ENCODE measurements at regions not wholly inside any gene's neighbourhood (a gene's known extent, or its start where the extent isn't known, plus 50 kb on each side); places are given as distances from the start of the nearest gene placed in this dataset.

GRCh38 chr4:163649557-163650091 is 155.1 kb downstream of the TMA16 start:
- TF ChIP-seq ATF3 (IDR thresholded peaks at IDR 0.05) = no peak
- no peak for TF ChIP-seq SP1 (IDR thresholded peaks at IDR 0.05)
- H3K9ac ChIP-seq (ENCODE audit: low read depth in 1 of 2, low read length in 2 of 2) = no peak overlapping the region
- H3K27ac ChIP-seq (ENCODE audit: low read depth in 1 of 2, low read length in 2 of 2) = no peak overlapping the region
- WGBS = 58% methylated on average over 1 of the region's 1 CpG
- DNase-seq (ENCODE audit: low spot score) = no peak
- H3K27me3 ChIP-seq (ENCODE audit: control insufficient read depth in 4 of 4, insufficient read depth in 4 of 4, low read length in 3 of 4) = no peaks in the 10 kb centered on the region
- H3K36me3 ChIP-seq (ENCODE audit: control insufficient read depth in 4 of 4, insufficient read depth in 3 of 4, low read depth in 1 of 4, low read length in 3 of 4) = no peaks in the 10 kb centered on the region
- H3K4me3 ChIP-seq (ENCODE audit: low read depth in 1 of 3, low read length in 3 of 3) = no peak overlapping the region
- H3K9me3 ChIP-seq (ENCODE audit: control insufficient read depth in 4 of 4, low read length in 3 of 4) = peaks cover 0 to 10% (median 5%) of the 10 kb centered on the region in 4 donors
- no peaks in the 10 kb centered on the region for H3K4me1 ChIP-seq (ENCODE audit: control insufficient read depth in 4 of 4, insufficient read depth in 4 of 4, low read length in 3 of 4)

- no peaks in the 10 kb centered on the region for H3K36me3 ChIP-seq (ENCODE audit: control insufficient read depth in 4 of 4, insufficient read depth in 3 of 4, low read depth in 1 of 4, low read length in 3 of 4)
- WGBS = 53% methylated on average over 1 of the region's 1 CpG
- no peaks in the 10 kb centered on the region for H3K27me3 ChIP-seq (ENCODE audit: control insufficient read depth in 4 of 4, insufficient read depth in 4 of 4, low read length in 3 of 4)
- no peak for DNase-seq (ENCODE audit: low spot score)
- no peak overlapping the region for H3K9ac ChIP-seq (ENCODE audit: low read depth in 1 of 2, low read length in 2 of 2)
- H3K4me3 ChIP-seq (ENCODE audit: low read depth in 1 of 3, low read length in 3 of 3) = no peak overlapping the region
- no peak overlapping the region for H3K27ac ChIP-seq (ENCODE audit: low read depth in 1 of 2, low read length in 2 of 2)
- no peaks in the 10 kb centered on the region for H3K4me1 ChIP-seq (ENCODE audit: control insufficient read depth in 4 of 4, insufficient read depth in 4 of 4, low read length in 3 of 4)
- H3K9me3 ChIP-seq (ENCODE audit: control insufficient read depth in 4 of 4, low read length in 3 of 4) = no peaks in the 10 kb centered on the region
- TF ChIP-seq YY1 (IDR thresholded peaks at IDR 0.05) (no peak), RXRA (IDR thresholded peaks at IDR 0.05) (no peak), RAD21 (IDR thresholded peaks at IDR 0.05) (no peak)
These were observed 157.3 kb downstream of the TMA16 start for GRCh38 chr4:163651761-163652160.

GRCh38 chr4:163654621-163655020 is 160.1 kb downstream of the TMA16 start:
- no peak overlapping the region for H3K4me3 ChIP-seq (ENCODE audit: low read depth in 1 of 3, low read length in 3 of 3)
- no peaks in the 10 kb centered on the region for H3K9me3 ChIP-seq (ENCODE audit: control insufficient read depth in 4 of 4, low read length in 3 of 4)
- H3K27me3 ChIP-seq (ENCODE audit: control insufficient read depth in 4 of 4, insufficient read depth in 4 of 4, low read length in 3 of 4) = no peaks in the 10 kb centered on the region
- H3K36me3 ChIP-seq (ENCODE audit: control insufficient read depth in 4 of 4, insufficient read depth in 3 of 4, low read depth in 1 of 4, low read length in 3 of 4) = no peaks in the 10 kb centered on the region
- H3K27ac ChIP-seq (ENCODE audit: low read depth in 1 of 2, low read length in 2 of 2) = no peak overlapping the region
- no peak for TF ChIP-seq FOXA2 (IDR thresholded peaks at IDR 0.05)
- no peak for TF ChIP-seq YY1 (IDR thresholded peaks at IDR 0.05)
- no peak for TF ChIP-seq FOXA1 (IDR thresholded peaks at IDR 0.05)
- TF ChIP-seq RAD21 (IDR thresholded peaks at IDR 0.05) = no peak
- TF ChIP-seq JUND (IDR thresholded peaks at IDR 0.05) = no peak
- TF ChIP-seq REST (IDR thresholded peaks at IDR 0.05) = no peak
- TF ChIP-seq EGR1 (IDR thresholded peaks at IDR 0.05; ENCODE audit: low read depth in 2 of 2) = no peak
- TF ChIP-seq HNF4A (conservative IDR thresholded peaks at IDR 0.05) = no peak
- TF ChIP-seq ATF3 (IDR thresholded peaks at IDR 0.05) = no peak
- no peak for TF ChIP-seq MAX (IDR thresholded peaks at IDR 0.05)
- no peak for TF ChIP-seq NR2F2 (IDR thresholded peaks at IDR 0.05)
- TF ChIP-seq ZBTB33 (IDR thresholded peaks at IDR 0.05) = no peak
- no peak for TF ChIP-seq GABPA (IDR thresholded peaks at IDR 0.05 in 1 of 2, conservative IDR thresholded peaks at IDR 0.05 in 1 of 2)
- no peak for TF ChIP-seq RXRA (IDR thresholded peaks at IDR 0.05)
- no peak for TF ChIP-seq CTCF (IDR thresholded peaks at IDR 0.05; ENCODE audit: low read depth, low read length, missing input control)
- no peak for TF ChIP-seq TAF1 (conservative IDR thresholded peaks at IDR 0.05)
- TF ChIP-seq SP1 (IDR thresholded peaks at IDR 0.05) = no peak
- H3K9ac ChIP-seq (ENCODE audit: low read depth in 1 of 2, low read length in 2 of 2) = no peak overlapping the region
- no peaks in the 10 kb centered on the region for H3K4me1 ChIP-seq (ENCODE audit: control insufficient read depth in 4 of 4, insufficient read depth in 4 of 4, low read length in 3 of 4)
- 75% methylated on average over 2 of the region's 2 CpGs for WGBS
- no peak for DNase-seq (ENCODE audit: low spot score)

Measured in liver (tissue), 8 donors.